ENCODE measurements at regions not wholly inside any gene's neighbourhood (a gene's known extent, or its start where the extent isn't known, plus 50 kb on each side); places are given as distances from the start of the nearest gene placed in this dataset.

GRCh38 chr16:48930951-48931553, 321.1 kb upstream of the N4BP1 start:
- no peak for DNase-seq

- DNase-seq = no peak
Measured at GRCh38 chr16:48919791-48920190, 309.8 kb upstream of the N4BP1 start.

- no peak for DNase-seq
Measured at GRCh38 chr16:48918520-48919258, 308.7 kb upstream of the N4BP1 start.

GRCh38 chr16:48916566-48916965, 306.6 kb upstream of the N4BP1 start:
- DNase-seq = no peak

GRCh38 chr16:48914070-48914469, 304.1 kb upstream of the N4BP1 start:
- DNase-seq = no peak

- DNase-seq = no peak
Measured at GRCh38 chr16:48913384-48913783, 303.4 kb upstream of the N4BP1 start.

- DNase-seq = no peak
Measured at GRCh38 chr16:48912360-48912759, 302.4 kb upstream of the N4BP1 start.

GRCh38 chr16:48911700-48912099, 301.7 kb upstream of the N4BP1 start:
- DNase-seq = no peak

GRCh38 chr16:48910214-48910613, 300.2 kb upstream of the N4BP1 start:
- no peak for DNase-seq

GRCh38 chr16:48909231-48909630, 299.3 kb upstream of the N4BP1 start:
- DNase-seq = no peak

- no peak for DNase-seq
Measured at GRCh38 chr16:48907906-48908634, 298.1 kb upstream of the N4BP1 start.

- no peak for DNase-seq
Measured at GRCh38 chr16:48905632-48906505, 295.9 kb upstream of the N4BP1 start.

- DNase-seq = no peak
Measured at GRCh38 chr16:48904333-48904732, 294.4 kb upstream of the N4BP1 start.

GRCh38 chr16:48903039-48903438, 293.1 kb upstream of the N4BP1 start:
- DNase-seq = no peak

- no peak for DNase-seq
Measured at GRCh38 chr16:48901712-48902374, 291.9 kb upstream of the N4BP1 start.

GRCh38 chr16:48899500-48899899, 289.5 kb upstream of the N4BP1 start:
- no peak for DNase-seq

GRCh38 chr16:48897698-48898205, 287.8 kb upstream of the N4BP1 start:
- DNase-seq = no peak

- no peak for DNase-seq
Measured at GRCh38 chr16:48895142-48895541, 285.2 kb upstream of the N4BP1 start.

GRCh38 chr16:48892893-48893292, 282.9 kb upstream of the N4BP1 start:
- DNase-seq = no peak

GRCh38 chr16:48887646-48888210, 277.7 kb upstream of the N4BP1 start:
- no peak for DNase-seq

- no peak for DNase-seq
Measured at GRCh38 chr16:48885471-48885870, 275.5 kb upstream of the N4BP1 start.

- no peak for DNase-seq
Measured at GRCh38 chr16:48881272-48881671, 271.3 kb upstream of the N4BP1 start.

Data from hematopoietic multipotent progenitor cell treated with erythropoietin and hydrocortisone succinate and interleukin-3 and kit ligand, for 8 days (in vitro differentiated cells).